ENCODE measurements at regions not wholly inside any gene's neighbourhood (a gene's known extent, or its start where the extent isn't known, plus 50 kb on each side); places are given as distances from the start of the nearest gene placed in this dataset.

GRCh38 chr12:131637986-131638385, 72.9 kb upstream of the SFSWAP start:
- Mint-ChIP-seq H3K4me3 (no peak overlapping the region), H3K27me3 (peaks cover 34% of the 10 kb centered on the region), H3K9me3 (no peaks in the 10 kb centered on the region), H3K36me3 (ENCODE audit: low read depth) (no peaks in the 10 kb centered on the region), H3K4me1 (ENCODE audit: low read depth) (no peaks in the 10 kb centered on the region), H3K27ac (no peak overlapping the region)
- intact Hi-C loops (cut with DNase I, micrococcal nuclease), result no loop called here
- ChIA-PET CTCF (no interaction called here), POLR2A (no interaction called here)
- H3K27ac ChIP-seq (ENCODE audit: low read depth in 1 of 2, low read length in 2 of 2), result no peak overlapping the region
- no peak for ATAC-seq (ENCODE audit: poor library complexity)
- H3K27me3 ChIP-seq (ENCODE audit: control insufficient read depth in 1 of 2, insufficient read depth in 2 of 2, low read length in 2 of 2), result peaks cover 0 to 7% of the 10 kb centered on the region in 2 experiments
- no peak overlapping the region for H3K4me3 ChIP-seq (ENCODE audit: low read length)
- DNase-seq, result no peak
- H3K4me1 ChIP-seq (ENCODE audit: insufficient read depth, low read length), result no peaks in the 10 kb centered on the region
- TF ChIP-seq, protein P1, sequence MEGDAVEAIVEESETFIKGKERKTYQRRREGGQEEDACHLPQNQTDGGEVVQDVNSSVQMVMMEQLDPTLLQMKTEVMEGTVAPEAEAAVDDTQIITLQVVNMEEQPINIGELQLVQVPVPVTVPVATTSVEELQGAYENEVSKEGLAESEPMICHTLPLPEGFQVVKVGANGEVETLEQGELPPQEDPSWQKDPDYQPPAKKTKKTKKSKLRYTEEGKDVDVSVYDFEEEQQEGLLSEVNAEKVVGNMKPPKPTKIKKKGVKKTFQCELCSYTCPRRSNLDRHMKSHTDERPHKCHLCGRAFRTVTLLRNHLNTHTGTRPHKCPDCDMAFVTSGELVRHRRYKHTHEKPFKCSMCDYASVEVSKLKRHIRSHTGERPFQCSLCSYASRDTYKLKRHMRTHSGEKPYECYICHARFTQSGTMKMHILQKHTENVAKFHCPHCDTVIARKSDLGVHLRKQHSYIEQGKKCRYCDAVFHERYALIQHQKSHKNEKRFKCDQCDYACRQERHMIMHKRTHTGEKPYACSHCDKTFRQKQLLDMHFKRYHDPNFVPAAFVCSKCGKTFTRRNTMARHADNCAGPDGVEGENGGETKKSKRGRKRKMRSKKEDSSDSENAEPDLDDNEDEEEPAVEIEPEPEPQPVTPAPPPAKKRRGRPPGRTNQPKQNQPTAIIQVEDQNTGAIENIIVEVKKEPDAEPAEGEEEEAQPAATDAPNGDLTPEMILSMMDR (IDR thresholded peaks at IDR 0.05), result no peak
- H3K36me3 ChIP-seq (ENCODE audit: insufficient read depth, low read length), result no peaks in the 10 kb centered on the region
- peaks cover 0 to 13% of the 10 kb centered on the region in 2 experiments for H3K9me3 ChIP-seq (ENCODE audit: control insufficient read depth in 1 of 2, insufficient read depth in 1 of 2, low read length in 2 of 2)

GRCh38 chr12:131639270-131639940, 71.5 kb upstream of the SFSWAP start:
- ATAC-seq (ENCODE audit: poor library complexity) (no peak), DNase-seq (no peak)
- Histone ChIP-seq H3K27ac (ENCODE audit: low read depth in 1 of 2, low read length in 2 of 2) (no peak overlapping the region), H3K9me3 (ENCODE audit: control insufficient read depth in 1 of 2, insufficient read depth in 1 of 2, low read length in 2 of 2) (peaks cover 0 to 13% of the 10 kb centered on the region in 2 experiments), H3K36me3 (ENCODE audit: insufficient read depth, low read length) (no peaks in the 10 kb centered on the region), H3K4me3 (ENCODE audit: low read length) (no peak overlapping the region), H3K4me1 (ENCODE audit: insufficient read depth, low read length) (no peaks in the 10 kb centered on the region), H3K27me3 (ENCODE audit: control insufficient read depth in 1 of 2, insufficient read depth in 2 of 2, low read length in 2 of 2) (peaks cover 0 to 7% of the 10 kb centered on the region in 2 experiments)
- intact Hi-C loops (cut with DNase I, micrococcal nuclease), result no loop called here
- peaks cover 39% of the 10 kb centered on the region for H3K27me3 Mint-ChIP-seq
- H3K4me3 Mint-ChIP-seq, result no peak overlapping the region
- ChIA-PET CTCF (no interaction called here), POLR2A (no interaction called here)
- H3K27ac Mint-ChIP-seq, result no peak overlapping the region
- TF ChIP-seq, protein P1 (IDR thresholded peaks at IDR 0.05), result no peak
- no peaks in the 10 kb centered on the region for H3K9me3 Mint-ChIP-seq
- no peaks in the 10 kb centered on the region for H3K36me3 Mint-ChIP-seq (ENCODE audit: low read depth)
- no peaks in the 10 kb centered on the region for H3K4me1 Mint-ChIP-seq (ENCODE audit: low read depth)

GRCh38 chr12:131640525-131640924, 70.4 kb upstream of the SFSWAP start:
- Histone ChIP-seq H3K4me3 (ENCODE audit: low read length) (no peak overlapping the region), H3K9me3 (ENCODE audit: control insufficient read depth in 1 of 2, insufficient read depth in 1 of 2, low read length in 2 of 2) (peaks cover 0 to 13% of the 10 kb centered on the region in 2 experiments), H3K27me3 (ENCODE audit: control insufficient read depth in 1 of 2, insufficient read depth in 2 of 2, low read length in 2 of 2) (peaks cover 0 to under 1% of the 10 kb centered on the region in 2 experiments), H3K36me3 (ENCODE audit: insufficient read depth, low read length) (no peaks in the 10 kb centered on the region), H3K4me1 (ENCODE audit: insufficient read depth, low read length) (no peaks in the 10 kb centered on the region), H3K27ac (ENCODE audit: low read depth in 1 of 2, low read length in 2 of 2) (no peak overlapping the region)
- H3K36me3 Mint-ChIP-seq (ENCODE audit: low read depth), result no peaks in the 10 kb centered on the region
- TF ChIP-seq, protein P1 (IDR thresholded peaks at IDR 0.05), result no peak
- no peaks in the 10 kb centered on the region for H3K4me1 Mint-ChIP-seq (ENCODE audit: low read depth)
- ChIA-PET CTCF (no interaction called here), POLR2A (no interaction called here)
- H3K27ac Mint-ChIP-seq, result no peak overlapping the region
- no peak for ATAC-seq (ENCODE audit: poor library complexity)
- no peaks in the 10 kb centered on the region for H3K9me3 Mint-ChIP-seq
- H3K4me3 Mint-ChIP-seq, result no peak overlapping the region
- H3K27me3 Mint-ChIP-seq, result peaks cover 27% of the 10 kb centered on the region
- intact Hi-C loops (cut with DNase I, micrococcal nuclease), result no loop called here
- DNase-seq, result no peak
